Psoas muscle (tissue), 7 donors: ENCODE measurements at regions not wholly inside any gene's neighbourhood (a gene's known extent, or its start where the extent isn't known, plus 50 kb on each side); places are given as distances from the start of the nearest gene placed in this dataset.
A peak's percentile ranks its signal among the peaks of the same experiment; 100 is the strongest.

Experiments used
- ATAC-seq, 4 donors: fragments of 200-7000 bp; cut with Tn5 transposase; one replicate each; pipeline ENCODE4 v1.9.1; 2020; ENCODE audit warnings: moderate library complexity in 3 of 4, mild to moderate bottlenecking in 2 of 4
- DNase-seq, 2 donors: peaks; one replicate each; pipeline ENCODE4 v3.0.0-alpha.2; 2020
- H3K27ac ChIP-seq: fragments of 200-600 bp; one replicate; pipeline ENCODE4 v1.8.0; 2022
- H3K27me3 ChIP-seq, 3 donors: fragments of 200-600 bp in 1 of 3; one replicate each; pipeline versions ENCODE4 v1.6.1 to v1.8.0; 2013 to 2022; ENCODE audit warnings: low read length in 2 of 3, mild to moderate bottlenecking in 2 of 3, moderate library complexity in 1 of 3; ENCODE audit not compliant: insufficient read depth in 3 of 3
- H3K36me3 ChIP-seq, 2 donors: fragments of 200-600 bp in 1 of 2; one replicate each; pipeline versions ENCODE4 v1.6.1 to v1.8.0; 2013 to 2022; ENCODE audit warnings: low read depth in 1 of 2, mild to moderate bottlenecking in 1 of 2, moderate library complexity in 1 of 2; ENCODE audit not compliant: insufficient read depth in 1 of 2
- H3K4me1 ChIP-seq: fragments of 200-600 bp; one replicate; pipeline ENCODE4 v1.8.0; 2022
- H3K4me3 ChIP-seq: fragments of 200-600 bp; one replicate; pipeline ENCODE4 v1.8.0; 2022; ENCODE audit warnings: mild to moderate bottlenecking
- H3K9me3 ChIP-seq: fragments of 200-600 bp; one replicate; pipeline ENCODE4 v1.8.0; 2022
- CTCF ChIP-seq: fragments of 200-600 bp; IDR thresholded peaks from one replicate; pipeline ENCODE4 v1.8.0; 2022; ENCODE audit warnings: antibody characterized with exemption
- WGBS, 3 donors: extraction: QIAGEN DNeasy Blood & Tissue Kit; methylation state at CpG; one replicate each; pipeline versions ENCODE4 v1.1.6 to v1.1.7; 2013; 5-methylcytosine and 5-hydroxymethylcytosine counted together
- intact Hi-C, 2 donors: fragments of 100-400 bp; cut with DNase I; formaldehyde crosslinking; loops; one replicate each; pipeline versions ENCODE4 v1.11.0 to v1.14.2; 2022
- donor health status: healthy with polysubstance abuse.
- donor health status: DM: no; HTN: no; CAD: no; lungs with moderate emphysema.
- donor health status: Bipolar disorder and iron deficiency.
- donor health status: healthy.
- donor health status: DM: yes; HTN: yes; CAD: no.
- donor health status: DM: no; HTN: no; CAD: no.
- donor health status: DM: yes; HTN: yes; CAD: no.

DNA sequence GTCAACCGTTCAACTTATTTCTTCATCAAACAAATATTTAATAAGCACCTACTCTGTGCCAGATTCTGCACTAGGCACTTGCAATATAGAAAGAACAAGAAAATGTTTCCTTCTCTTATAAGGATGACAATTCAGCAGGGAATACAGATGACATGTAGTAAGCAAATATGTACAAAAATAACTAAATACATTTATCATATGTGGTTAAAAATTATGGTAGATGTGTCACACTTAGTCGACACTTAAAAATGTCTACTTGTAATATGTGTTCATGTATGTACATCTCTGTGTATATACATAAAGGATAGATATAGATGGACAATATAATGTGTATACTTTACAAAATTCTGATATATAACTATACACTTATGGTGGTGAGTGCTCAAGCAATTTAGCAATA is 417.0 kb upstream of the MEF2C start:
- no peaks in the 10 kb centered on the region for H3K36me3 ChIP-seq
- no peaks in the 10 kb centered on the region for H3K27me3 ChIP-seq
- no peak for TF ChIP-seq CTCF
- H3K4me1 ChIP-seq: no peaks in the 10 kb centered on the region
- no peak for ATAC-seq
- H3K9me3 ChIP-seq: no peaks in the 10 kb centered on the region
- WGBS, 3 donors: 90 to 93% (median 91%) methylated on average over 2 of the region's 2 CpGs
- H3K27ac ChIP-seq: no peak overlapping the region
- DNase-seq: no peak
- intact Hi-C loops: no loop called here
- H3K4me3 ChIP-seq: no peak overlapping the region

DNA sequence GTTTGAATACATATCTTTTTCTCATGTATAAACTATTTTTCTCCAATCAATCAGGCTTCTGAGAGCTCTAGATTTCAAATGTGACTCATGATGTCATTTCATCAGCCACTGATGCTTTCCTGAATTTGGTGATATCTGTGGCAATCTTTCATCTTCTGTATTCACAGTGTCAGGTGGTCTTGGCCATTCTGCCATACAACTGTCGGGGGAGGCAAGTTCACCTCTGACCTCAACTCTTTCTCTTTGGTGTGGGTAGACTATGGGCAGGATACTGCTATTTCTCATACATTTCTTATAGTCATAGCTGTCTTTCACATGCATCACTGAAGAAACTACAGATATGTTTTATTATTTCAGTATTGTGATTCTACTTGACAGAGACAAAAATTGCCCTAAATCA is 414.1 kb upstream of the MEF2C start:
- WGBS, 3 donors: 79 to 94% (median 88%) methylated on average over 1 of the region's 1 CpG
- no peaks in the 10 kb centered on the region for H3K9me3 ChIP-seq
- DNase-seq (no peak), ATAC-seq (no peak)
- no peaks in the 10 kb centered on the region for H3K27me3 ChIP-seq
- H3K27ac ChIP-seq: no peak overlapping the region
- H3K4me1 ChIP-seq: no peaks in the 10 kb centered on the region
- H3K4me3 ChIP-seq: no peak overlapping the region
- no peaks in the 10 kb centered on the region for H3K36me3 ChIP-seq
- intact Hi-C loops: no loop called here
- TF ChIP-seq CTCF: no peak

DNA sequence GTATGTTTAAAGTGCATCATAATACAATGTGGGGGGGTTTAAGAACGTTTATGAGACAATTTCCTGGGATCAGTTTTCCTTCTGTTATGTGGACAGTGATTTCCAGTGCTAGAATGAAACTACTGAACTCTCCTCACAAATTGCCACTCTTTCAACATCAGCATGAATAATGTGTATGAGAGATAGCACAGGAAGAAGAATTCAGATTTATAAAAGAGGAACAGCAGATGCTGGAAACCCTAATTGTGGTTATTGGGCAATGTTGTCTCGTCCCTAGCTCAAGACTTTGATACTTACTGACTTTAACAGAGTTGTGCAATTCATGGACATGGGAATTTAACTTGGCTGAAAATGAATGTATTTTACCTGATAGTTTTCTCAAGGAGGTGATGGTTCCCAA is 410.8 kb upstream of the MEF2C start:
- no peak overlapping the region for H3K4me3 ChIP-seq
- no peaks in the 10 kb centered on the region for H3K4me1 ChIP-seq
- no peak overlapping the region for H3K27ac ChIP-seq
- ATAC-seq: peak in 1 of 4 donors; percentile 38
- H3K36me3 ChIP-seq: no peaks in the 10 kb centered on the region
- no peaks in the 10 kb centered on the region for H3K9me3 ChIP-seq
- TF ChIP-seq CTCF: no peak
- no peaks in the 10 kb centered on the region for H3K27me3 ChIP-seq
- intact Hi-C loops: no loop called here
- DNase-seq: no peak
- WGBS, 3 donors: 49 to 59% (median 51%) methylated on average over 2 of the region's 2 CpGs

DNA sequence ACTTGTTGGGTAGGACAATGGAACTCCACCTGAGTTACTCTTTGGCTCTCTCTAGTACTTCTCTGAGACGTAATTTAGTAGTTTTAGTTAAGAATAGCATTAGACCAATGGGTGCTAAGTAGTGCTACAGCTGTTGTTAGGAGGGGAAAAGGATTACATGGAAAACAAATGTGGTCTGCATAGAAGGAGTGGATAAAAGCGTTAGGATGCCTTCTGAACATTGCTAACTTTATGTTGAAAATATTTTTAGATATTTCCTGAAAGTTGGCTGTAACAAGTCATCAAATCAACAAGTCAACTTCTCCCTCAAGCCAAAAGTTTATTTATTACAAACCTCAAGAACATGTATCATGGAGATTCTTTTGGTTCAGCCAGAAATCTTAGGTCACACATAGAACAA is 409.5 kb upstream of the MEF2C start:
- no peak for TF ChIP-seq CTCF

DNA sequence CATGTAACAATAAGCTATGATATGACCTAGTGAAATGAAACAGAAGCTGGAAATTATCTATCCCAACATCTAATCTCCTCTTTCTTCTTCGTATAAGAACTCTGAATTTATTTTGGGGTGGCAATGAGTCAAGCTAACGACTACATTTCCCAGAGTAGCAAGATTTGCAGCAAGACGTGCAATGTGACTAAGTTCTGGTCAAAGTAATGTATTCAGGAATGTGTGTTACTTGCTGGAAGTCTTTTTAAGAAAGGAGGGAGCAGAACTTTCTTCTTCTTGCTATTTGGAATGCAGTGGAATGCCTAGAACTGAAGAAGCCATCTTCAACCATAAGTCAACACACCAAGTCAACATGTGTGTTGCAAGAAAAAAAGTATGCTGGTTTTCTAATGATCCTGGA is 406.6 kb upstream of the MEF2C start:
- no peak for TF ChIP-seq CTCF
- Histone ChIP-seq H3K27me3 (no peaks in the 10 kb centered on the region), H3K27ac (no peak overlapping the region), H3K4me3 (no peak overlapping the region), H3K36me3 (no peaks in the 10 kb centered on the region), H3K4me1 (no peaks in the 10 kb centered on the region), H3K9me3 (no peaks in the 10 kb centered on the region)
- intact Hi-C loops: loop anchor here in 1 of 2 donors (10.0 kb wide), 2 partner anchors 95 to 135 kb away; no protein-coding TSS in a partner anchor
- WGBS, 3 donors: 85 to 90% (median 87%) methylated on average over 3 of the region's 3 CpGs
- DNase-seq (no peak), ATAC-seq (no peak)

More for the DNA sequence above, 409.5 kb upstream of the MEF2C start:
- DNase-seq (no peak), ATAC-seq (no peak)
- Histone ChIP-seq H3K36me3 (no peaks in the 10 kb centered on the region), H3K27me3 (no peaks in the 10 kb centered on the region), H3K27ac (no peak overlapping the region), H3K4me3 (no peak overlapping the region), H3K4me1 (no peaks in the 10 kb centered on the region), H3K9me3 (no peaks in the 10 kb centered on the region)
- WGBS, 3 donors: 36 to 46% (median 46%) methylated on average over 2 of the region's 2 CpGs
- intact Hi-C loops: no loop called here
